ENCODE measurements at regions not wholly inside any gene's neighbourhood (a gene's known extent, or its start where the extent isn't known, plus 50 kb on each side); places are given as distances from the start of the nearest gene placed in this dataset.

GRCh38 chr20:54283253-54283652 lies 75.4 kb downstream of the PFDN4 start:
- no peak for TF ChIP-seq CTCF (IDR thresholded peaks at IDR 0.05)
- TF ChIP-seq POLR2AphosphoS5 (IDR thresholded peaks at IDR 0.05; ENCODE audit: low read depth, low read length), result no peak
